IMR-90 (cell line): ENCODE measurements at regions not wholly inside any gene's neighbourhood (a gene's known extent, or its start where the extent isn't known, plus 50 kb on each side); places are given as distances from the start of the nearest gene placed in this dataset.

Experiments
- ATAC-seq: fragments of 200-7000 bp; cut with Tn5 transposase; 2 replicates; pipeline ENCODE4 v1.9.1; 2020; ENCODE audit warnings: low read depth, mild to moderate bottlenecking, moderate library complexity
- BruUV-seq: library from RNA; stranded (reverse); fragments of 400-500 nt; replicated peaks from 2 replicates; lab custom pipeline; 2021; lab: Mats Ljungman, UMichigan
- CTCF ChIA-PET: fragments of 300-600 bp; formaldehyde crosslinking; extraction: SDS; loops from one replicate; lab custom pipeline; 2021; ENCODE audit warnings: antibody characterized with exemption; lab: Yijun Ruan, JAX
- POLR2A ChIA-PET: fragments of 300-600 bp; sonication (Branson Sonifier 250); formaldehyde crosslinking; loops from one replicate; lab custom pipeline; 2022; ENCODE audit warnings: antibody characterized with exemption; ENCODE audit not compliant: unreplicated experiment; lab: Charles Lee
- DNase-seq: peaks from one replicate; pipeline ENCODE4 v3.0.0; 2013
- H2AFZ ChIP-seq: replicated peaks from 2 replicates; pipeline ENCODE3; 2013; ENCODE audit warnings: low read length, mild to moderate bottlenecking; ENCODE audit not compliant: poor library complexity
- H2AK5ac ChIP-seq: 2 replicates; pipeline ENCODE4 v1.6.1; 2013; ENCODE audit warnings: low read depth, low read length, inconsistent platforms
- H2AK9ac ChIP-seq: replicated peaks from 2 replicates; pipeline ENCODE3; 2013; ENCODE audit warnings: mild to moderate bottlenecking, low read depth, low read length, moderate library complexity; ENCODE audit not compliant: poor library complexity
- H2BK120ac ChIP-seq: 2 replicates; pipeline ENCODE4 v1.6.1; 2013; ENCODE audit warnings: low read depth, low read length, inconsistent platforms
- H2BK15ac ChIP-seq: 3 replicates; pipeline ENCODE4 v1.6.1; 2013; ENCODE audit warnings: low read depth, low read length, inconsistent platforms
- H2BK20ac ChIP-seq: 2 replicates; pipeline ENCODE4 v1.6.1; 2013; ENCODE audit warnings: low read depth, mild to moderate bottlenecking, inconsistent platforms, low read length, moderate library complexity
- H2BK5ac ChIP-seq: 2 replicates; pipeline ENCODE4 v1.6.1; 2013; ENCODE audit warnings: mild to moderate bottlenecking, low read depth, low read length, inconsistent platforms; ENCODE audit not compliant: poor library complexity, severe bottlenecking
- H3K14ac ChIP-seq: replicated peaks from 2 replicates; pipeline ENCODE4 v1.6.1; 2013; ENCODE audit warnings: low read depth, low read length, inconsistent platforms
- H3K18ac ChIP-seq: 2 replicates; pipeline ENCODE4 v1.6.1; 2013; ENCODE audit warnings: low read depth, low read length, control low read depth
- H3K23ac ChIP-seq: 2 replicates; pipeline ENCODE4 v1.6.1; 2013; ENCODE audit warnings: low read depth, low read length, inconsistent platforms
- H3K27ac ChIP-seq: 2 replicates; pipeline ENCODE4 v1.5.1; 2013; ENCODE audit warnings: mild to moderate bottlenecking, control low read depth, low read length; ENCODE audit not compliant: insufficient read depth
- H3K27me3 ChIP-seq: 2 replicates; pipeline ENCODE4 v1.6.1; 2013; ENCODE audit warnings: low read length; ENCODE audit not compliant: control insufficient read depth, insufficient read depth
- H3K36me3 ChIP-seq: 2 replicates; pipeline ENCODE4 v1.6.1; 2013; ENCODE audit warnings: low read length, mixed read lengths; ENCODE audit not compliant: control insufficient read depth, insufficient read depth
- H3K4ac ChIP-seq: 2 replicates; pipeline ENCODE4 v1.6.1; 2013; ENCODE audit warnings: low read depth, low read length, inconsistent platforms
- H3K4me1 ChIP-seq: 2 replicates; pipeline ENCODE4 v1.6.1; 2013; ENCODE audit warnings: low read length, mixed read lengths; ENCODE audit not compliant: control insufficient read depth, insufficient read depth
- H3K4me2 ChIP-seq: 2 replicates; pipeline ENCODE4 v1.6.1; 2013; ENCODE audit warnings: low read depth, mild to moderate bottlenecking, control low read depth, low read length, moderate library complexity
- H3K4me3 ChIP-seq: 2 replicates; pipeline ENCODE4 v1.5.1; 2013; ENCODE audit warnings: low read depth, mild to moderate bottlenecking, control low read depth, low read length, moderate library complexity; ENCODE audit not compliant: insufficient read depth
- H3K56ac ChIP-seq: 2 replicates; pipeline ENCODE4 v1.6.1; 2013; ENCODE audit warnings: low read length, inconsistent platforms; ENCODE audit not compliant: insufficient read depth; ENCODE audit errors: extremely low read depth
- H3K79me1 ChIP-seq, 2 experiments: 2 replicates each; pipeline ENCODE4 v1.6.1; 2013; ENCODE audit warnings: low read length in 2 of 2, inconsistent platforms in 1 of 2, low read depth in 1 of 2
- H3K9ac ChIP-seq: 2 replicates; pipeline ENCODE4 v1.6.1; 2013; ENCODE audit warnings: low read depth, low read length, control low read depth
- H3K9me1 ChIP-seq: 2 replicates; pipeline ENCODE4 v1.6.1; 2013; ENCODE audit warnings: low read length, inconsistent platforms; ENCODE audit not compliant: insufficient read depth
- H3K9me3 ChIP-seq: 2 replicates; pipeline ENCODE4 v1.6.1; 2013; ENCODE audit warnings: low read length; ENCODE audit not compliant: control insufficient read depth, insufficient read depth
- H4K20me1 ChIP-seq: 2 replicates; pipeline ENCODE4 v1.6.1; 2013; ENCODE audit warnings: low read length, inconsistent platforms; ENCODE audit not compliant: insufficient read depth
- H4K5ac ChIP-seq: 2 replicates; pipeline ENCODE4 v1.6.1; 2013; ENCODE audit warnings: mild to moderate bottlenecking, low read depth, low read length, control low read depth
- H4K8ac ChIP-seq, 2 experiments: 2 replicates each; pipeline ENCODE4 v1.6.1; 2013; ENCODE audit warnings: low read depth in 2 of 2, low read length in 2 of 2, control low read depth in 1 of 2, inconsistent platforms in 1 of 2
- H4K91ac ChIP-seq: 2 replicates; pipeline ENCODE4 v1.6.1; 2013; ENCODE audit warnings: low read depth, low read length, inconsistent platforms; ENCODE audit not compliant: insufficient read depth
- MAZ ChIP-seq: IDR thresholded peaks from 2 replicates; pipeline ENCODE4 v1.6.1; 2012; ENCODE audit warnings: low read depth, mild to moderate bottlenecking, low read length, improper control_type of control experiment, moderate library complexity, borderline replicate concordance
- RFX5 ChIP-seq: IDR thresholded peaks from 2 replicates; pipeline ENCODE4 v1.8.0; 2012; ENCODE audit warnings: low read depth, mild to moderate bottlenecking, low read length, moderate library complexity
- WGBS, 2 experiments: methylation state at CpG; one replicate each; pipeline versions ENCODE4 v1.1.5 to v1.1.7; 2013; ENCODE audit warnings: missing lambda C conversion rate in 2 of 2; ENCODE audit not compliant: insufficient read length in 1 of 2; ENCODE audit errors: extremely low coverage in 2 of 2; 5-methylcytosine and 5-hydroxymethylcytosine counted together
- dilution Hi-C: fragments of 300-500 bp; cut with HindIII; formaldehyde crosslinking; loops from one replicate; pipeline ENCODE4 v1.14.3; 2018; ENCODE audit warnings: low sequenced_read_pairs; ENCODE audit not compliant: unreplicated experiment
- in situ Hi-C: fragments of 300-500 bp; cut with MboI; formaldehyde crosslinking; loops from 3 replicates; pipeline ENCODE4 v1.14.3; 2019; ENCODE audit warnings: low sequenced_read_pairs, inconsistent platforms, mixed read lengths
- intact Hi-C: fragments of 100-400 bp; cut with micrococcal nuclease; formaldehyde crosslinking; loops from 2 replicates; pipeline ENCODE4 v1.10.0; 2022

- TF ChIP-seq MAZ = peak; percentile 70
- no peak for TF ChIP-seq RFX5
Measured at GRCh38 chr6:14743474-14744211, 502.2 kb upstream of the JARID2 start (continued).

- Histone ChIP-seq H3K4me3 (no peak overlapping the region), H3K56ac (peak overlapping the region; percentile 38; the same call in 1 of the 2 replicates), H3K79me1 (peaks cover 0 to 9% of the 10 kb centered on the region in 2 experiments; a peak in 2 of 4 replicates), H3K9me3 (no peaks in the 10 kb centered on the region), H3K27me3 (no peaks in the 10 kb centered on the region), H3K4ac (peak overlapping the region; percentile 88), H2AFZ (peak overlapping the region; percentile 35), H3K9ac (no peak overlapping the region), H3K4me2 (no peak overlapping the region), H4K5ac (peak overlapping the region; percentile 21; the same call in 1 of the 2 replicates), H2AK5ac (peak overlapping the region; percentile 62), H3K18ac (peak overlapping the region; percentile 78), H2BK5ac (peak overlapping the region; percentile 99), H3K4me1 (peaks cover 13% of the 10 kb centered on the region), H3K14ac (peak overlapping the region; percentile 46; the same call in 1 of the 2 replicates), H2AK9ac (peak overlapping the region; percentile 18), H2BK20ac (peak overlapping the region; percentile 98), H3K23ac (peak overlapping the region; percentile 68), H4K91ac (peak overlapping the region; percentile 86), H2BK120ac (peak overlapping the region; percentile 95), H4K8ac (peak overlapping the region; percentile 1 to 85; a peak in 3 of 4 replicates), H3K36me3 (no peaks in the 10 kb centered on the region), H4K20me1 (no peaks in the 10 kb centered on the region), H2BK15ac (peak overlapping the region; percentile 25; the same call in 2 of the 3 replicates), H3K9me1 (peaks cover 15% of the 10 kb centered on the region), H3K27ac (peak overlapping the region; percentile 18)
- no TSS peak for BruUV-seq
- WGBS, 2 experiments = no CpG with 5 or more reads among the region's 3 CpGs
- DNase-seq = no peak
- intact Hi-C loops = loop anchor here (5.0 kb wide), 1 partner anchor 503 kb away; the partner anchor contains the start of gene JARID2
- no peak for ATAC-seq
- ChIA-PET CTCF (no interaction called here), POLR2A (no interaction called here)
- in situ Hi-C loops = no loop called here
- dilution Hi-C loops = no loop called here
- TF ChIP-seq RFX5 = no peak
Measured at GRCh38 chr6:14744212-14744556, 501.7 kb upstream of the JARID2 start.
